ENCODE measurements at regions not wholly inside any gene's neighbourhood (a gene's known extent, or its start where the extent isn't known, plus 50 kb on each side); places are given as distances from the start of the nearest gene placed in this dataset.
"Not testable (repeated sequence)": the region's sequence is repeated elsewhere in the genome, so short reads cannot be mapped to it uniquely, and the experiment has no call there.

- no peaks in the 10 kb centered on the region for H3K27me3 ChIP-seq
- H3K4me1 ChIP-seq: peaks cover 0 to 11% (median 0%) of the 10 kb centered on the region in 12 donors
- no peaks in the 10 kb centered on the region for H3K36me3 ChIP-seq
- intact Hi-C loops (cut with DNase I): no loop called here
- WGBS, 4 donors: 89 to 91% (median 91%) methylated on average over 3 of the region's 3 CpGs
- no peak overlapping the region for H3K27ac ChIP-seq
- no peak for ATAC-seq
- DNase-seq: no peak
- H3K9me3 ChIP-seq: no peaks in the 10 kb centered on the region
- no peak overlapping the region for H3K4me3 ChIP-seq
- TF ChIP-seq CTCF (IDR thresholded peaks at IDR 0.05) (no peak), POLR2A (IDR thresholded peaks at IDR 0.05) (no peak)
Observed at GRCh38 chr6:134431421-134431859, 113.5 kb upstream of the SGK1 start.

DNA sequence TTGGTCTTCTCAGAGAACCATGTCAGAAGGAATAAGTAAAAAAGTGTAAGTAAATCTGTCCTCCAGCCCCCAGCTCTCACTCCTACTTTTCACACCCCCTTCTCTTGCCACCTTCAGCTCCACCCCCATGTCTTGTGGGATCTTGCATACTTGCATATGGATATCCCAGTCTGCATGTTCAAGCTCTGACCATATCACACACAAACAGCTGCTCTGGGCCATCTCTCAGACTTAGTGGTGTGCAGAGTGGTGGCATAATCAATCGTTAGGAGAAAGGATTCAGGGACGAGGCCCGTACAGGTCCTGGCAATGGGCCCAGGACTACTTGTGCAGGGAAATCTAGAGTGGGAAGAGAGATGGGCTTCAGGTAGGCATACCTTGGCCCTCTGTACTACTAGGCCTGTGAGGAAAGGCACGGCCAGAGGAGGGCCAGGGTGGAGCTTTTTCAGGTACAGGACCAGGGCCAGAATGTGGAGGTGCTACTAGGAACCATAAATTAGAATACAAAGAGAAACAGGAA, 112.0 kb upstream of the SGK1 start:
- Histone ChIP-seq H3K27ac (no peak overlapping the region), H3K27me3 (no peaks in the 10 kb centered on the region), H3K4me1 (no peaks in the 10 kb centered on the region), H3K9me3 (no peaks in the 10 kb centered on the region), H3K36me3 (no peaks in the 10 kb centered on the region), H3K4me3 (no peak overlapping the region)
- ATAC-seq: no peak
- DNase-seq: no peak
- intact Hi-C loops (cut with DNase I): no loop called here
- TF ChIP-seq POLR2A (IDR thresholded peaks at IDR 0.05) (no peak), CTCF (IDR thresholded peaks at IDR 0.05) (no peak)
- 77 to 81% (median 80%) methylated on average over 4 of the region's 4 CpGs for WGBS, 4 donors

DNA sequence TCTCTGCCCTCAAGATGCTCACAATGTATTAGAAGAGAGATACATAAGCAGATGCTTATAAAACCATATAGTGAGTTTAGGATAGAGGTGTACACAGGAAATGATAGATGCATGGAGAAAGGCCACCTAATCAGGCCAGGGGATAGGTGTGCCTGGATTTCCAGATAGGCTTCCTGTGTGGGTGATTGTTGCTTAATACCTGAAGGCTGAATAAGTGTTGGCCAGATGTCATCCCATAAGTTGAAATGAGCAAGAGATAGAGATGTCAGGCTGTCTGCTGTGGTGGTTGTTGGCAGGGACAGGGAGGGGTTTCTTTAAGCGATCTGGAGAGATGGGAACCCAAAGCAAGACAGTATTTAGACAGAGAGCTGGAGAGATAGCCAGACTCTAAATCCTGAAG, 109.8 kb upstream of the SGK1 start:
- 90 to 98% (median 96%) methylated on average over 1 of the region's 1 CpG for WGBS, 4 donors
- TF ChIP-seq CTCF (IDR thresholded peaks at IDR 0.05) (no peak), POLR2A (IDR thresholded peaks at IDR 0.05) (no peak)
- no peak for DNase-seq
- H3K4me3 ChIP-seq: no peak overlapping the region
- H3K36me3 ChIP-seq: no peaks in the 10 kb centered on the region
- H3K9me3 ChIP-seq: no peaks in the 10 kb centered on the region
- no peak for ATAC-seq
- intact Hi-C loops (cut with DNase I): no loop called here
- no peak overlapping the region for H3K27ac ChIP-seq
- H3K4me1 ChIP-seq: peaks cover 0 to 15% (median 0%) of the 10 kb centered on the region in 12 donors
- H3K27me3 ChIP-seq: no peaks in the 10 kb centered on the region

DNA sequence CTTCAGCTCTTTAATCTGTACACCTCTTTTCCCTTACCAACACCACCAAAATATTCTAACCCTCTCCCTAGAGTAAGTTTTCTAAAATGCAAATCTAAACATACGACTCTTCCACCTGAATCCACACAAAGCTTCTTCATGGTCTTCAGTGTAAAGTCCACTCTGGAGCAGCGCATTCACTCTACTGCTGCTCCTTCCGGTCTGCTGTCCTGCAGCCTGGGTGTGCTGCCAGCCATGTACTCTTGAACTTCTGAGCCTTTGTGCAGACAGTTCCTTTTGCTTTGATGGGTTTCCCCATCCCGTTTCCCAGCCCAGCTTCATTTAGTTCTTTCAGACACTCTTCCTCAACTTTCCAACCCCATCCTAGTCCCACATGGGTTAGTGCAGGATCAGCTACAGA, 108.7 kb upstream of the SGK1 start:
- TF ChIP-seq POLR2A (IDR thresholded peaks at IDR 0.05) (no peak), CTCF (IDR thresholded peaks at IDR 0.05) (no peak)
- Histone ChIP-seq H3K36me3 (no peaks in the 10 kb centered on the region), H3K27ac (no peak overlapping the region), H3K9me3 (no peaks in the 10 kb centered on the region), H3K4me1 (peaks cover 0 to 15% (median 0%) of the 10 kb centered on the region in 12 donors), H3K4me3 (no peak overlapping the region), H3K27me3 (no peaks in the 10 kb centered on the region)
- intact Hi-C loops (cut with DNase I): no loop called here
- ATAC-seq: peak in 1 of 4 donors; percentile 45
- WGBS, 4 donors: 56 to 82% (median 72%) methylated on average over 4 of the region's 4 CpGs
- DNase-seq: no peak

GRCh38 chr6:134425917-134426316, 108.0 kb upstream of the SGK1 start:
- H3K9me3 ChIP-seq; intact Hi-C loops (cut with DNase I); DNase-seq; H3K4me3 ChIP-seq; H3K36me3 ChIP-seq; ATAC-seq; H3K27me3 ChIP-seq; H3K27ac ChIP-seq: not testable (repeated sequence)
- WGBS, 4 donors: 92 to 100% (median 96%) methylated on average over 1 of the region's 1 CpG
- peaks cover 0 to 16% (median 0%) of the 10 kb centered on the region in 12 donors for H3K4me1 ChIP-seq

Data from heart left ventricle (tissue), 16 donors.